ENCODE measurements at regions not wholly inside any gene's neighbourhood (a gene's known extent, or its start where the extent isn't known, plus 50 kb on each side); places are given as distances from the start of the nearest gene placed in this dataset.

- TF ChIP-seq EZH2phosphoT487 (IDR thresholded peaks at IDR 0.05; ENCODE audit: insufficient read depth, low read depth) (no peak), EZH2 (IDR thresholded peaks at IDR 0.05; ENCODE audit: insufficient read depth, poor library complexity, severe bottlenecking) (no peak)
Observed at GRCh38 chr3:80366808-80367548, 599.2 kb upstream of the ROBO1 start.
